ENCODE measurements at regions not wholly inside any gene's neighbourhood (a gene's known extent, or its start where the extent isn't known, plus 50 kb on each side); places are given as distances from the start of the nearest gene placed in this dataset.
"Not testable (repeated sequence)": the region's sequence is repeated elsewhere in the genome, so short reads cannot be mapped to it uniquely, and the experiment has no call there.

GRCh38 chr14:35987731-35988130, 161.6 kb downstream of the BRMS1L start:
- no peak for DNase-seq

- DNase-seq, result peak in 1 of 5 experiments; percentile 63
These were observed 160.1 kb downstream of the BRMS1L start for GRCh38 chr14:35986219-35986573.

- DNase-seq, result peak in 1 of 5 experiments; percentile 48
These were observed 159.5 kb downstream of the BRMS1L start for GRCh38 chr14:35985474-35986218.

GRCh38 chr14:35979531-35979930, 153.4 kb downstream of the BRMS1L start:
- no peak for DNase-seq

GRCh38 chr14:35978561-35978960, 152.4 kb downstream of the BRMS1L start:
- DNase-seq, result no peak

GRCh38 chr14:35975814-35976213, 149.7 kb downstream of the BRMS1L start:
- no peak for DNase-seq

GRCh38 chr14:35973770-35974169, 147.6 kb downstream of the BRMS1L start:
- no peak for DNase-seq

GRCh38 chr14:35971965-35972630, 146.0 kb downstream of the BRMS1L start:
- DNase-seq, result no peak

GRCh38 chr14:35969310-35969709, 143.2 kb downstream of the BRMS1L start:
- DNase-seq, result no peak

GRCh38 chr14:35965400-35965799, 139.3 kb downstream of the BRMS1L start:
- no peak for DNase-seq

GRCh38 chr14:35964697-35965286, 138.7 kb downstream of the BRMS1L start:
- DNase-seq, result no peak

GRCh38 chr14:35963209-35963608, 137.1 kb downstream of the BRMS1L start:
- DNase-seq, result peak in 1 of 5 experiments; percentile 60

- no peak for DNase-seq
These were observed 135.6 kb downstream of the BRMS1L start for GRCh38 chr14:35961697-35962274.

- DNase-seq, result peak in 1 of 5 experiments; percentile 48
These were observed 133.7 kb downstream of the BRMS1L start for GRCh38 chr14:35959835-35960234.

- DNase-seq, result no peak
These were observed 132.4 kb downstream of the BRMS1L start for GRCh38 chr14:35958499-35958898.

- DNase-seq, result no peak
These were observed 130.4 kb downstream of the BRMS1L start for GRCh38 chr14:35956376-35957085.

GRCh38 chr14:35952584-35952983, 126.4 kb downstream of the BRMS1L start:
- no peak for DNase-seq

- DNase-seq, result no peak
These were observed 123.9 kb downstream of the BRMS1L start for GRCh38 chr14:35949920-35950513.

GRCh38 chr14:35947983-35948382, 121.8 kb downstream of the BRMS1L start:
- not testable (repeated sequence) for DNase-seq

- DNase-seq, result peak in 1 of 5 experiments; percentile 33
These were observed 118.7 kb downstream of the BRMS1L start for GRCh38 chr14:35944847-35945246.

- DNase-seq, result peak in 1 of 5 experiments; percentile 77
These were observed 114.2 kb downstream of the BRMS1L start for GRCh38 chr14:35940291-35940690.

- DNase-seq, result no peak
These were observed 112.6 kb downstream of the BRMS1L start for GRCh38 chr14:35938770-35939169.
